ENCODE measurements at regions not wholly inside any gene's neighbourhood (a gene's known extent, or its start where the extent isn't known, plus 50 kb on each side); places are given as distances from the start of the nearest gene placed in this dataset.
"Not testable (repeated sequence)": the region's sequence is repeated elsewhere in the genome, so short reads cannot be mapped to it uniquely, and the experiment has no call there.

GRCh38 chr3:78455712-78456433, 1311.9 kb downstream of the ROBO1 start:
- no peak for DNase-seq

- no peak for DNase-seq
Observed at GRCh38 chr3:78459796-78460195, 1308.0 kb downstream of the ROBO1 start.

- no peak for DNase-seq
Observed at GRCh38 chr3:78462021-78462420, 1305.8 kb downstream of the ROBO1 start.

- DNase-seq, result no peak
Observed at GRCh38 chr3:78476076-78476475, 1291.7 kb downstream of the ROBO1 start.

GRCh38 chr3:78481050-78481449, 1286.7 kb downstream of the ROBO1 start:
- DNase-seq, result no peak

GRCh38 chr3:78483090-78483489, 1284.7 kb downstream of the ROBO1 start:
- DNase-seq, result no peak

- peak in 1 of 2 experiments; percentile 61 for DNase-seq
Observed at GRCh38 chr3:78494851-78495250, 1272.9 kb downstream of the ROBO1 start.

GRCh38 chr3:78495301-78495700, 1272.5 kb downstream of the ROBO1 start:
- DNase-seq, result peak in 1 of 2 experiments; percentile 28

- no peak for DNase-seq
Observed at GRCh38 chr3:78496501-78496900, 1271.3 kb downstream of the ROBO1 start.

- peak; percentile 22 for DNase-seq
Observed at GRCh38 chr3:78497021-78497420, 1270.8 kb downstream of the ROBO1 start.

GRCh38 chr3:78497767-78498166, 1270.0 kb downstream of the ROBO1 start:
- DNase-seq, result no peak

GRCh38 chr3:78506061-78506460, 1261.7 kb downstream of the ROBO1 start:
- DNase-seq, result no peak

GRCh38 chr3:78506581-78507195, 1261.1 kb downstream of the ROBO1 start:
- DNase-seq, result no peak

GRCh38 chr3:78507196-78507984, 1260.4 kb downstream of the ROBO1 start:
- no peak for DNase-seq

- DNase-seq, result no peak
Observed at GRCh38 chr3:78511840-78512239, 1256.0 kb downstream of the ROBO1 start.

- not testable (repeated sequence) for DNase-seq
Observed at GRCh38 chr3:78512786-78513185, 1255.0 kb downstream of the ROBO1 start.

GRCh38 chr3:78516437-78516836, 1251.4 kb downstream of the ROBO1 start:
- no peak for DNase-seq

- DNase-seq, result no peak
Observed at GRCh38 chr3:78516937-78517336, 1250.9 kb downstream of the ROBO1 start.

GRCh38 chr3:78517965-78518364, 1249.8 kb downstream of the ROBO1 start:
- no peak for DNase-seq

- no peak for DNase-seq
Observed at GRCh38 chr3:78519281-78519680, 1248.5 kb downstream of the ROBO1 start.

GRCh38 chr3:78529601-78530000, 1238.2 kb downstream of the ROBO1 start:
- DNase-seq, result no peak

GRCh38 chr3:78540485-78540884, 1227.3 kb downstream of the ROBO1 start:
- DNase-seq, result no peak

GRCh38 chr3:78545827-78546226, 1222.0 kb downstream of the ROBO1 start:
- no peak for DNase-seq
